ENCODE measurements at regions not wholly inside any gene's neighbourhood (a gene's known extent, or its start where the extent isn't known, plus 50 kb on each side); places are given as distances from the start of the nearest gene placed in this dataset.
"Not testable (repeated sequence)": the region's sequence is repeated elsewhere in the genome, so short reads cannot be mapped to it uniquely, and the experiment has no call there.

GRCh38 chr15:24259106-24259505 lies 416.5 kb upstream of the NPAP1 start:
- TF ChIP-seq CTCF, POLR2A (IDR thresholded peaks at IDR 0.05): not testable (repeated sequence)

Measured in right lobe of liver (tissue), 4 donors.